ENCODE measurements at regions not wholly inside any gene's neighbourhood (a gene's known extent, or its start where the extent isn't known, plus 50 kb on each side); places are given as distances from the start of the nearest gene placed in this dataset.

- no peak overlapping the region for H3K27ac ChIP-seq (replicated peaks)
- TF ChIP-seq SPI1 (IDR thresholded peaks at IDR 0.05; ENCODE audit: borderline replicate concordance, low read depth): no peak
- no peak for TF ChIP-seq CTCF (IDR thresholded peaks at IDR 0.05; ENCODE audit: insufficient read depth, low read length)
- no peak overlapping the region for H3K4me3 ChIP-seq (replicated peaks; ENCODE audit: insufficient read depth, low read length)
- DNase-seq (ENCODE audit: low read depth in 1 of 2, low spot score in 1 of 2): no peak
- no peaks in the 10 kb centered on the region for H3K27me3 ChIP-seq (ENCODE audit: insufficient read depth, poor library complexity, severe bottlenecking)
Measured at GRCh38 chr3:35565048-35565447, 74.3 kb upstream of the ARPP21 start.

All from HL-60 (cell line).